ENCODE measurements at regions not wholly inside any gene's neighbourhood (a gene's known extent, or its start where the extent isn't known, plus 50 kb on each side); places are given as distances from the start of the nearest gene placed in this dataset.
A peak's percentile ranks its signal among the peaks of the same experiment; 100 is the strongest.

DNA sequence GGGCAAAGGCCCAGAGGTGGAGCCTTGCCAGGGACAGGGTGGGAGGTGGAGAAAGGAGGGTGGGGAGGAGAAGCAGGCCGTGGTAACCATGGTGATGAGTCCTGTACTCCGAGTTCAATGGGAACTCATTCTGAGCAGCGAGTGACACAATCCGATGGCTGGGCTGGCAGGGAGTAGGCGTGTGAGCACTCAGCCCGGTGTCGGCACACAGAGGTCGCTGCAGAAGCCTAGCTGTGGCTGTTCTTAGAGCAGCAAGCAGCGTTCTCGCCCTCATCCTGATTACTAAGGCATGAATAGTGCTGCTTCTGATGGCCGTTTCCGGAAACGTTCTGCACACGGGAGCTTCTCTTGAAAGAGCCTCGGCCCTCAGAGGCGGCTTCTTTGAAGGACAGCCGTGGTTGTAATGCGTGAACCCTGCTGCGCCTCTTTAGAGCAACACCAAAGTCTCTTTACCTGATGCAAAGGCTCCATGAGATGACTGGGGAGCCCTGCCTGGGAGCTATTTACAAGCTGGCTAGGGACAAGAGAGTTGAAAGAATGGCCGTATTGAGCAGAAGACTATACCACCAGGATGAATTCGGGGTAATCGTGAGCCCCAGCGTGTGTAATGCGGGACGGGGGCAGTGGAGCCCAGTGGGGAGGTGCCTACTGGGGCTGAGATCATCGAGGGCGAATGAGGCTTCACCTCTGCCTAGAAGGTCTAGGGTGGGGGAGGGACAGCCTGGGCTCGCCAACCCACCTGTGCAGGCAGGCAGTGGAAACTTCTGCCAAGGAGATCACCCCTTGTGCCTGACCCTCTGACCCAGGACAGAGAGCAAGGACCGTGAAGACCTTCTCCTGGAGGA is 72.8 kb upstream of the PAX7 start:
- 1 to 2% methylated on average over 29 of the region's 29 CpGs for whole genome bisulfite sequencing, 2 experiments
- H3K36me3 ChIP-seq (ENCODE audit: control insufficient read depth, insufficient read depth, low read length), result no peaks in the 10 kb centered on the region
- H3K27ac ChIP-seq (ENCODE audit: insufficient read depth, low read depth, low read length, poor library complexity, severe bottlenecking), result peak overlapping the region; percentile 11
- no peaks in the 10 kb centered on the region for H3K9me3 ChIP-seq (ENCODE audit: control insufficient read depth, low read length)
- H3K27me3 ChIP-seq (ENCODE audit: control insufficient read depth, insufficient read depth, low read length, poor library complexity, severe bottlenecking), result peaks cover 24% of the 10 kb centered on the region
- H3K4me3 ChIP-seq (ENCODE audit: insufficient read depth, low read depth, low read length), result peak overlapping the region; percentile 26
- H3K4me1 ChIP-seq (ENCODE audit: control insufficient read depth, insufficient read depth, low read length), result peaks cover 7% of the 10 kb centered on the region

DNA sequence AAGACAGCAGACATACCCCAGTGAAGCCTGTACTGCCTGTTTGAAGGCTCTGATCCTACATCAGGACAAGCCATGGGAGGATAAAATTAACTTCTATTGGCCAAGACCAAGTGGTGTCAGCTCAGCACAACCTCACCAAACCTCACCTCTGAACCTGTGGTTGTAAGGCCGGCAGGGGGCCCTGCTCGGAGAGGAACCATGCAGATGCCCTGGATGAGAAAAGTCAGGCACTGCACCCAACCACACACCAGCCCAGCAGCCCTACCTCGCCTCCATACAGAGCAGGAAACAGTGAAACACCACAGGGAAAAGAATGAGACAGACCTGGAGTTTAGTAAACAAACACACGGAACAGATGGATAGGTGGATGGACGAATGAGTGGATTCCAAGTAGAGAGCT is 70.0 kb upstream of the PAX7 start:
- Histone ChIP-seq H3K9me3 (ENCODE audit: control insufficient read depth, low read length) (no peaks in the 10 kb centered on the region), H3K4me1 (ENCODE audit: control insufficient read depth, insufficient read depth, low read length) (peaks cover 7% of the 10 kb centered on the region), H3K27ac (ENCODE audit: insufficient read depth, low read depth, low read length, poor library complexity, severe bottlenecking) (no peak overlapping the region), H3K36me3 (ENCODE audit: control insufficient read depth, insufficient read depth, low read length) (no peaks in the 10 kb centered on the region), H3K27me3 (ENCODE audit: control insufficient read depth, insufficient read depth, low read length, poor library complexity, severe bottlenecking) (peaks cover 24% of the 10 kb centered on the region), H3K4me3 (ENCODE audit: insufficient read depth, low read depth, low read length) (no peak overlapping the region)
- WGBS, 2 experiments, result 83 to 84% methylated on average over 5 of the region's 5 CpGs

DNA sequence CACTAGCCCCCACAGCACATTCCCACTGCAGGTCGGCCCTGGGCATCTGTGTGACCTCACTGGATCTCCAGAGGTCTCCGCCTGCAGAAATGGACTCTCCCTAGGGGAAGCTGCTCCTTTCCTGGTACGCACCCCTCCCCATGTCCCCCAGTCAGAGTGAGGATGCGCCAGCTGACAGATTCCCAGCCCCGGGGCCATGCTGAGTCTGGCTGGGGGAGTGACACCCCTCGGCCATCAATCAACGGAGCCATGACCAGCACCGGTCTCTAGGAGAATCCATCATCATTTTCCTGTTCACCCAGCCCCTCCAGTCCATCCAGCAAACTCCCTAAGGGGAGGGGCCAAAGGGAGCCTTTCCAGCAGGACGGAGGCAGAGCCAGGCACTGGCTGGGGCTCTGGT is 68.7 kb upstream of the PAX7 start:
- WGBS, 2 experiments, result 72 to 76% methylated on average over 9 of the region's 9 CpGs
- peaks cover 24% of the 10 kb centered on the region for H3K27me3 ChIP-seq (ENCODE audit: control insufficient read depth, insufficient read depth, low read length, poor library complexity, severe bottlenecking)

DNA sequence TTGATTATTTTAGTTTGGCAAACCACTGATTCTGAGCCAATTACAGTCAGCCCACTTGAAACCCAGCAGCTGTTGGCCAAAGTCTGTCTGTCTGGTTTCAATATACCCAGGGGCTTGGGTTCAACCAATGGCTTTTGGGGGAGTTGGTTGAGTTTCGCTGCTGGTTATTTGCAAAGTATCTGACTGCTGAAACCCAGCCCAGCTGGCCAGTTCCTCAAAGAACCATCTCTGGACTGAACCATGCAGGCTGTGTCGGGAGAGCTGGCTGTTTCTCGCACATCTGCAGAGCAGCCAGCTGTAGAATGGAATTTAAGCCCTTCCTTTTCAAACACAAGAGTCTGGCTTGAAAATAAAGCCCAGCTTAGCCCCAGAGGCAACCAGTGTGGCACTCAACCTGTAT is 66.0 kb upstream of the PAX7 start:
- peaks cover 5% of the 10 kb centered on the region for H3K27me3 ChIP-seq (ENCODE audit: control insufficient read depth, insufficient read depth, low read length, poor library complexity, severe bottlenecking)
- 84 to 87% methylated on average over 3 of the region's 3 CpGs for WGBS, 2 experiments
- H3K4me3 ChIP-seq (ENCODE audit: insufficient read depth, low read depth, low read length), result no peak overlapping the region
- no peaks in the 10 kb centered on the region for H3K4me1 ChIP-seq (ENCODE audit: control insufficient read depth, insufficient read depth, low read length)
- H3K27ac ChIP-seq (ENCODE audit: insufficient read depth, low read depth, low read length, poor library complexity, severe bottlenecking), result no peak overlapping the region
- H3K36me3 ChIP-seq (ENCODE audit: control insufficient read depth, insufficient read depth, low read length), result no peaks in the 10 kb centered on the region
- H3K9me3 ChIP-seq (ENCODE audit: control insufficient read depth, low read length), result no peaks in the 10 kb centered on the region

More for the DNA sequence above, 68.7 kb upstream of the PAX7 start:
- H3K27ac ChIP-seq (ENCODE audit: insufficient read depth, low read depth, low read length, poor library complexity, severe bottlenecking), result no peak overlapping the region
- H3K9me3 ChIP-seq (ENCODE audit: control insufficient read depth, low read length), result no peaks in the 10 kb centered on the region
- no peak overlapping the region for H3K4me3 ChIP-seq (ENCODE audit: insufficient read depth, low read depth, low read length)
- no peaks in the 10 kb centered on the region for H3K36me3 ChIP-seq (ENCODE audit: control insufficient read depth, insufficient read depth, low read length)
- peaks cover 7% of the 10 kb centered on the region for H3K4me1 ChIP-seq (ENCODE audit: control insufficient read depth, insufficient read depth, low read length)

DNA sequence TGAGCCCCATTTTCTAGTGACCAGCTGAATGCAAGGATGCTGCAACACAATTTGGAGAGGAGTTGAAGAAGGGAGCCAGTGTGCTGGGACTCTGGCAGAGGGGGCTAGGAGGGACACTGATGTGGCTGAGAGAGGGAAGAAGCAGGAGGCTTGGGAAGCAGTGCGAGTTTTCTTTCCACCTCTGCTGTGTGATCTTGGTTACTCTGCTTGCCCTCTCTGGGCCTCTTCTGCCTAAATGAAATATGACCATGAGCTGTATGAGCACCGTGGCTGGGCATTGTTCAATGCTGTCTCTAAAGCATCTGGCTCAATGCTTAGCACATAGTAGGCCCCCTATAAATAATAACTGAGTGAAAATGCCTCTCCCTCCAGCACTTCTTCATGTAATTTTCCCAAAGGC is 65.3 kb upstream of the PAX7 start:
- Histone ChIP-seq H3K4me3 (ENCODE audit: insufficient read depth, low read depth, low read length) (no peak overlapping the region), H3K27me3 (ENCODE audit: control insufficient read depth, insufficient read depth, low read length, poor library complexity, severe bottlenecking) (no peaks in the 10 kb centered on the region), H3K36me3 (ENCODE audit: control insufficient read depth, insufficient read depth, low read length) (no peaks in the 10 kb centered on the region), H3K9me3 (ENCODE audit: control insufficient read depth, low read length) (no peaks in the 10 kb centered on the region), H3K27ac (ENCODE audit: insufficient read depth, low read depth, low read length, poor library complexity, severe bottlenecking) (no peak overlapping the region), H3K4me1 (ENCODE audit: control insufficient read depth, insufficient read depth, low read length) (no peaks in the 10 kb centered on the region)
- 91 to 96% methylated on average over 2 of the region's 2 CpGs for WGBS, 2 experiments

DNA sequence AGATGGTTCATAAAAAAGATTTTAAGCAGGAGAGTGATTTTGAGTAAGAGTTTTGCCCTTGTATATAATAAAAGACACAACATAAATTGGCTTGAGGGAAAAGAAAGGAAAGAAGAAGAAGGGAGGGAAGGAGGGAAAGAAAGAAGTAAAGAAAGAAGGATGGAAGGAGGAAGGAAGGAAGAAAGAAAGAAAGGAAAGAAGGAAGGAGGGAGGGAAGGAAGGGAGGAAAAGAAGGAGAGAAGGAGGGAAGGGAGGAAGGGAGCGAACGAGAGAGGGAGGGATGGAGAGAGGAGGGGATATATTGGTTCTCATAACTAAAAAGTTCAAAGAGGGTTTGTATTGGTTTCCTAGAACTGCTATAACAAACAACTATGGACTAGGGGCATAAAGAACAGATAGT is 62.2 kb upstream of the PAX7 start:
- Histone ChIP-seq H3K9me3 (ENCODE audit: control insufficient read depth, low read length) (no peaks in the 10 kb centered on the region), H3K36me3 (ENCODE audit: control insufficient read depth, insufficient read depth, low read length) (no peaks in the 10 kb centered on the region), H3K4me1 (ENCODE audit: control insufficient read depth, insufficient read depth, low read length) (no peaks in the 10 kb centered on the region), H3K4me3 (ENCODE audit: insufficient read depth, low read depth, low read length) (no peak overlapping the region), H3K27ac (ENCODE audit: insufficient read depth, low read depth, low read length, poor library complexity, severe bottlenecking) (no peak overlapping the region), H3K27me3 (ENCODE audit: control insufficient read depth, insufficient read depth, low read length, poor library complexity, severe bottlenecking) (no peaks in the 10 kb centered on the region)
- WGBS, 2 experiments, result 93 to 100% methylated on average over 2 of the region's 2 CpGs

DNA sequence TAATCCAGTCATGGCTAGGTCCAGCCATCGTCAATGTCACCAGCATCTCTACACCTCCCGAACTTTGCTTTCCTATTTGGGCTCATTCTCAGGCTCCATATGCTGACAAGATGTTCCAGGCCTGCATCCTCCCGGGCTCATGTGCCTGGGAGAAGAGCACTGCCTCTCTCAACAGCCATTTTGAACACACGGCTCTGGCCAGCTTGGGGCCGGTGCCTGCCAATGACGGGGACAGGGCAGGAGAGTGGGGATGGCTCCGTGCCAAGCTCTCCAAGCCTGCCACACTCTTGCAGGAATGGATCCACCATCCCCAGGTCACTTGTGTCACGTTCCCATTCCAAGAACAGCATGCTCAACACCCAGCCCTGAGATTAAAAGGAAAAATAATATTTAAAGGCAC is 61.4 kb upstream of the PAX7 start:
- Histone ChIP-seq H3K27ac (ENCODE audit: insufficient read depth, low read depth, low read length, poor library complexity, severe bottlenecking) (no peak overlapping the region), H3K36me3 (ENCODE audit: control insufficient read depth, insufficient read depth, low read length) (no peaks in the 10 kb centered on the region), H3K4me1 (ENCODE audit: control insufficient read depth, insufficient read depth, low read length) (no peaks in the 10 kb centered on the region), H3K9me3 (ENCODE audit: control insufficient read depth, low read length) (no peaks in the 10 kb centered on the region), H3K4me3 (ENCODE audit: insufficient read depth, low read depth, low read length) (no peak overlapping the region), H3K27me3 (ENCODE audit: control insufficient read depth, insufficient read depth, low read length, poor library complexity, severe bottlenecking) (no peaks in the 10 kb centered on the region)
- WGBS, 2 experiments, result 91 to 92% methylated on average over 7 to 8 of the region's 8 CpGs

DNA sequence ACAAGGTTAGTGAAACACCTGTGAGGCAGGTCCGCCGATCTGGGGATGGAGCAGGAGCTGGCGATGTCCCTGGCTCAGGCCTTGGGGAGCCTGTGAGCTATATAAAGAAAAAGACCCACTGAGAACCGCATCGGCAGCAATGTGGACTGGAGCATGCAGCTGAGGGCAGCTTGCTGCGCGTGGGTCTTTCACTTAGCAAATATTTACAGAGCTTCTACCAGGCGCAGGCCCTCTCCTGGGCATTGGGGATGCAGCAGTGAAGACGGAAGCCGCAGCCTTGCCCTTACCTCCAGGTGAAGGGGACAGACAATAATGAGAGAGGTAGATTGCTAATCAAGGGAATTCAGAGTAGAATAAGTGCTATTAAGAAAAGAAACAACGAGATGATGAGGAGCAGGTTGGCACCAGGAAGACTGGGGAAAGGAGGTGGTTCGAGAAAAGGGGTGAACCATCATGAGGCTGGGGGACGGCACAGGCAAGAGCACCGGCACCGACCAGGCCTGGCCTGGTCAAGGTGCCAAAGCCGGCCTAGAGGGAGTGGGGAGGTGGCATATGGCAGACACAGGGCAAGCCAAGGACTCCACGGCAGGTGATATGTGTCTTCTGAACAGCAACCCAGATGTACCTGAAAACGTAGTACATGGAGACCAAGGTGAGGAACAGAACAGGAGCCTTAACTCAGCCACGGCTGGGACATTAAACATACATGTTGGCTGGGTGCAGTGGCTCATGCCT is 60.7 kb upstream of the PAX7 start:
- Histone ChIP-seq H3K4me3 (ENCODE audit: insufficient read depth, low read depth, low read length) (no peak overlapping the region), H3K36me3 (ENCODE audit: control insufficient read depth, insufficient read depth, low read length) (no peaks in the 10 kb centered on the region), H3K9me3 (ENCODE audit: control insufficient read depth, low read length) (no peaks in the 10 kb centered on the region), H3K27ac (ENCODE audit: insufficient read depth, low read depth, low read length, poor library complexity, severe bottlenecking) (no peak overlapping the region), H3K27me3 (ENCODE audit: control insufficient read depth, insufficient read depth, low read length, poor library complexity, severe bottlenecking) (no peaks in the 10 kb centered on the region), H3K4me1 (ENCODE audit: control insufficient read depth, insufficient read depth, low read length) (no peaks in the 10 kb centered on the region)
- WGBS, 2 experiments, result 88% methylated on average over 19 of the region's 19 CpGs

DNA sequence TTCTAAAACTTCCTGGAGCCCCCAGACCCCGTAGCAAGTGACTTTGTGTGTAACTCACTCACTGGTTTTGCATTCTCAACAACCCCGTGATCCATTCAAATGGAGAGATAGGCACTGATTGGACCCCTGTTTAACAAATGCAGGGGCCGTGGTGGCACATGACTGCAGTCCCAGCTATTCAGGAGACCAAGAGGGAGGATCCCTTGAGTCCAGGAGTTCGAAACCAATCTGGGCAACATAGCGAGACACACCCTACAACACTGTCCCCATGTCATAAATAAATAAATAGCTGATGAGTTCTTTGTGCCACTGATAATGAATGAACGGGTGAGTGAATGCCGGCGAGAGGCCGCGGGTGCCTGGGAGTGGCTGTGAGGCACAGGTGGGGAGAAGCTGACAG is 59.4 kb upstream of the PAX7 start:
- no peak overlapping the region for H3K4me3 ChIP-seq (ENCODE audit: insufficient read depth, low read depth, low read length)
- H3K36me3 ChIP-seq (ENCODE audit: control insufficient read depth, insufficient read depth, low read length), result no peaks in the 10 kb centered on the region
- no peak overlapping the region for H3K27ac ChIP-seq (ENCODE audit: insufficient read depth, low read depth, low read length, poor library complexity, severe bottlenecking)
- H3K9me3 ChIP-seq (ENCODE audit: control insufficient read depth, low read length), result no peaks in the 10 kb centered on the region
- no peaks in the 10 kb centered on the region for H3K4me1 ChIP-seq (ENCODE audit: control insufficient read depth, insufficient read depth, low read length)
- WGBS, 2 experiments, result 84 to 87% methylated on average over 8 to 10 of the region's 10 CpGs
- no peaks in the 10 kb centered on the region for H3K27me3 ChIP-seq (ENCODE audit: control insufficient read depth, insufficient read depth, low read length, poor library complexity, severe bottlenecking)

DNA sequence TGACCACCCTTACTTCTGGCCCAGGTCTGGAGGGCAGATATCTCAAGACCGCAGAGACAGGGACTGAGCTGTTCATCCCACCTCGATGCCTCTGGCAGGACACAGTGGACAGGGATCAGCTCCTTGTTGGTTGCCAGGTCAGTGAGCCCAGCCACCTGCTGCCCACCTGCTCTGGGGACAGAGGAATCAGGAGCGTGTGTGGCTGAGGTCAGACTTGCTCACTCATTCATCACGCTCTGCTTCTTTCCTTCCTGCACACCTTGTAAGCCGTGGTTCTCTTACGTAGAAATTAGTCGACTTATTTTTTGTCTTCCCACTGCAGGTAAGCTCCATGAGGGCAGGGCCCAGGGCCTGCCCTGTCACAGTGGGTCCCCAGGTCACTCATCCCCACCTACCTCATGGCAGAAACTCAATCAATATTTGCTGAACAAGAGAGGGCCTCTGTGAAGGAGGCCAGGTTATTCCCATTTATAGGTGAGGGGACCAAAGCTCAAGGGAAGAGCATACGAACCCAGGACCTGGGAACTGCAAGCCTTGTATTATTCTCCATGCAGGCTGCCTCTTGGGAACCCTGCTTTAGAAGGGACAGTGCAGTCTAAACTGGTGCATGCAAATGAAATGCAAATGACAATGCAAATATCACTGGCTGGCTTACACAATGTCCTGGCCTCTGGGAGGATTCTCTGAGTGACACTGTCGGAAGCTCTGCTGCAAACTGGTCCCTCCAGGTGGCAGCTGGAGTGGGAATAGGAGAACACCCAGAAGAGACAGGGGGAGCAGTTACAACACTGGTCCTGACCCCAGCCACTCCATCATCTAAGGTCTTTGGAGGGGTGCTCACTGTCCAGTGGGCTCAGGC is 58.4 kb upstream of the PAX7 start:
- Histone ChIP-seq H3K4me3 (ENCODE audit: insufficient read depth, low read depth, low read length) (no peak overlapping the region), H3K4me1 (ENCODE audit: control insufficient read depth, insufficient read depth, low read length) (no peaks in the 10 kb centered on the region), H3K27ac (ENCODE audit: insufficient read depth, low read depth, low read length, poor library complexity, severe bottlenecking) (no peak overlapping the region), H3K36me3 (ENCODE audit: control insufficient read depth, insufficient read depth, low read length) (no peaks in the 10 kb centered on the region), H3K9me3 (ENCODE audit: control insufficient read depth, low read length) (no peaks in the 10 kb centered on the region), H3K27me3 (ENCODE audit: control insufficient read depth, insufficient read depth, low read length, poor library complexity, severe bottlenecking) (no peaks in the 10 kb centered on the region)
- 82% methylated on average over 9 of the region's 9 CpGs for WGBS, 2 experiments
